HG02610 (cell line): ENCODE measurements at regions not wholly inside any gene's neighbourhood (a gene's known extent, or its start where the extent isn't known, plus 50 kb on each side); places are given as distances from the start of the nearest gene placed in this dataset.

Source experiments
- ATAC-seq: cut with Tn5 transposase; IDR thresholded peaks from one replicate; pipeline ENCODE4 v1.9.1; 2021; ENCODE audit warnings: mild to moderate bottlenecking, moderate library complexity; ENCODE audit not compliant: unreplicated experiment

DNA sequence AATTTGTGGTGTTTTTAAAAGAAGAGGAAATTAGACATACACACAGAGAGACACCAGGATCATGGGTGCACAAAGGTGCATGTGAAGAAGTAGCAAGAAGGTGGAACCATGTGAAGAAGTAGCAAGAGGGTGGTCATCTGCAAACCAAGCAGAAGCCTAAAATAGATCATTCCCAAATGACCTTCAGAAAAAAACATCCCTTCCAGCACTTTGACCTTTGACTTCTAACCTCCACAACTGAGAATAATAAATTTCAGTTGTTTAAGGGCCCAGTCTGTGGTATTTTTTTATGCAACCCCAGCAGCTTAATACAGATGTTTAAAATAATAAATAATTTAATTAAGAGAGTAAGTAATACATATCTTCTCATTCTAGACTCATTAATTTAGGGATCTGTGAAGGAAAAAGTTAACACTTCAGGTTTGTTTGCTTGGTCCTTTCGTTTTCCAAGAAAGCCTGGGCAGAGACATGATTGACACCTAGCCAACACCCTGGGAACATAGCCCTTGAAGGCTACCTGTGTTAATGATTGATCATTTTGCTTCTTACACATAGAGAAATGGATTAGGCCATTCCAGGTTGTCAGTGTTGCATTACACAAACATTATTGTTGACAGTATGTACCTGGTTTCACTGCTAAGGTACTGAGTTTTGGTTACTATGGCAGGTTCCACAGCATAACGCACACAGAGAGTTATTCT is 1331.2 kb upstream of the GBE1 start:
- ATAC-seq, result no peak

DNA sequence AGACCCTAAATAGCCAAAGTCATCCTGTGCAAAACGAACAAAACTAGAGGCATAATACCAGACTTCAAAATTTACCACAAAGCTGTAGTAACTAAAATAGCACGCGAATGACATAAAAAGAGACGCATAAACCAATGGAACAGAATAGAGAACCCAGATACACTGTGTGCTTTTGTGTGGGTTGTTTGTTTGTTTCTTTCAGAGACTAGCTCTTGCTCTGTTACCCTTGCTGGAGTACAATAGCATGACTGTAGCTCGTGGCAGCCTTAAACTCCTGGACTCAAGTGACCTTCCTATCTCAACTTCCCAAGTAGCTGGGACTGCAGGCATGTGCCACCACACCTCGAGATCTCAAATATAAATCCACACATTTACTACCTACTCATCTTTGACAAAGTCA is 1314.6 kb upstream of the GBE1 start:
- no peak for ATAC-seq

DNA sequence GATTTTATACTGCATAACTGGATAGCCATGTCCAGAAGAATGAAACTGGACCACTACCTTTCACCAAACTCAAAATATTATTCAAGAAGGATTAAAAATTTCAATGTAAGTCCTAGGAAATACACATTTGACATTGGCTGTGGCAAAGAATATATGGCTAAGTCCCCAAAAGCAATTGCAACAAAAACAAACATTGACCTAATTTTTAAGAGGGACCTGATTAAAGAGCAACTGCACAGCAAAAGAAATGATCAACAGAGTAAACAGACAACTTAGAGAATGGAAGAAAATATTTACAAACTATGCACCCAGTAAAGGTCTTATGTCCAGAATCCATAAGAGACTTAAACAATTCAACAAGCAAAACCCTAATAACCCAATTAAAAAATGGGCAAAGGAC is 1313.0 kb upstream of the GBE1 start:
- ATAC-seq, result no peak

DNA sequence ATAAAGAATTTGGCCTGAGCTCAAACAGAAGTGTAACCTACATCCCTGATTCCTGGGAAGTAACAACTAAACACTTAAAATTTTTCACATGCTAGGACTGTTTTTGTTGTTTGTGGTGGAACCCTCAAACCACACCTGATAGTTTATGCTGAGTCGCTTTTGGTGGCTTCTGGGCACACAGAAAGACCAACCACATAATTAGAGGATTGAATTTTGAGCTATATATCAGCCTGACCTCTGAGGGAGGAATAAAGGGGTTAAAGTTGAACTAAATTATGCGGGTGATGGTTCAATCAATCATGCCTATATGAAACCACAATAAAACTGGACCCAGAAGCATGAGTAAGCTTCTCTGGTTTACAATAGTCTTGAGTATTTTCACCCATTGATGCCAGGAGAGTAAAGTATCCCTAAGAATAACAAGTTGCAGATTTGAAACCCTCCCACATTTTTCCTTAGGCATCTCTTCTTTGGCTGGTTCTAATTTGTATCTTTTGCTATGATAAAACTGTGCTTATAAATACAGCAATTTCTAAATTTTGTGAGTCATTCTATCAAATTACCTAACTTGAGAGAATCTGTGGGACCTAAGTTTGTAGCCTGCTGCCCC is 1304.5 kb upstream of the GBE1 start:
- ATAC-seq, result no peak

DNA sequence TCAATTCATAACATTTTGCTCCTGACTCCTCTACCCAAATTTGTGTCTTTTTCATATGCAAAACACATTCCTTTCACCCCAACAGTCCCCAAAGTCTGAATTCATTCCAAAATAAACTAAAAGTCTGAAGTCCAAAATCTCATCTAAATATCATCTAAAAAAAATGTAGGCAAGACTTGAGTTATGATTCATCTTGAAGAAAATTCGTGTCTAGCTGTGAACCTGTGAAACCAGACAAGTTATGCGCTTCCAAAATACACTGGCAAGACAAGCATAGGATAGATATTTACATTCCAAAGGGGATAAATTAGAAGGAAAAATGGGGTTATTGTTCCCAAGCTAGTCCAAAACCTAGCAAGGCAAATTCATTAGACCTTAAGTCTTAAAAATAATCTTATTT is 1302.0 kb upstream of the GBE1 start:
- ATAC-seq, result no peak

DNA sequence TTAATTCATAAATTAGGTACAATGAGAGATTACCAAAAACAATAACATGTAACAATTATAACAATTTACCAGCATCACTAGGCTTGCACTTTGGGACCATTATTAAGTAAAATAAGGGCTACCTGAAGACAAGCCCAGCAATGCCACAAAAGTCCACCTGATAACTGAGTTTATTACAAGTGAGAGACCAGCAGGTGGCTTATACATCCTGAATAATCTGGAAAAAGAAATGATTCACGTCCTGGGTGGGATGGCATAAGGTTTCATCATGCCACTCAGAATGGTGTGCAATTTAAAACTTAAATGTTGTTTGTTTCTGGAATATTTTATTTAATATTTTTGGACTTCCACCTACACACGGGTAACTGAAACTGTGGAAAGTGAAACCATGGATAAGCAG is 1287.1 kb upstream of the GBE1 start:
- no peak for ATAC-seq

DNA sequence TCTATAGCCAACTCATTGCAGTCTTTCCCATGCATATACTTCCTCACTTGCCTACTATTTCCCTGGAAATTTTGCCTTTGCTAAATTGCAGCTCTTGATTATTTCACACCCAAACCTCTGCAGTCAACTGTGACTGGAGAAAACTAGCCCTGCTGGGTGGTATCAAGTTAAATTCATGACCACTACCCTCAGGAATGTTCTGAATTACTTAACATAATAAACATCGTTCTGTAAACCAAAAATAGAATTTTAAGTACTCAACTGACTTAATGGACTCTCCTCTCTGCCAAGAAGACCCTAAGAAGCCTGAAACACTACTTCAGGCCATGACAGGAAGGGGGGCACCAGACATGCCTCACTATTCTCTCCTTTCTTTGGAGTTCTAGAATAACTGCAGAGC is 1278.0 kb upstream of the GBE1 start:
- ATAC-seq, result no peak

DNA sequence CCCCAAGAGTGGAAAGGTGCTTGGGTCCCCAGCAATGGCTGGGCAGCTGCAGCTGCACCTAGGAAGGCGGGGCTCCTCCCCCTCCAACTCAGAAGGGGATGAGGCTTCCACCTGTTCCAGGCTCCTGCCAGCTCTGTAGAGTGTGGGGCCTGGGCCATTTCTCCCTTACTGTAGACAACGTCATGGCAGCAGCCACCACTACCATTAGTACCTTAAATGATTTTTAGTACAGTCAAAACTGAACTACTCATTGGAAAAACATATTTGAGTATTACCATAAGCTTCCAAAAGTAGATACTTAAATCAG is 1274.2 kb upstream of the GBE1 start:
- no peak for ATAC-seq

DNA sequence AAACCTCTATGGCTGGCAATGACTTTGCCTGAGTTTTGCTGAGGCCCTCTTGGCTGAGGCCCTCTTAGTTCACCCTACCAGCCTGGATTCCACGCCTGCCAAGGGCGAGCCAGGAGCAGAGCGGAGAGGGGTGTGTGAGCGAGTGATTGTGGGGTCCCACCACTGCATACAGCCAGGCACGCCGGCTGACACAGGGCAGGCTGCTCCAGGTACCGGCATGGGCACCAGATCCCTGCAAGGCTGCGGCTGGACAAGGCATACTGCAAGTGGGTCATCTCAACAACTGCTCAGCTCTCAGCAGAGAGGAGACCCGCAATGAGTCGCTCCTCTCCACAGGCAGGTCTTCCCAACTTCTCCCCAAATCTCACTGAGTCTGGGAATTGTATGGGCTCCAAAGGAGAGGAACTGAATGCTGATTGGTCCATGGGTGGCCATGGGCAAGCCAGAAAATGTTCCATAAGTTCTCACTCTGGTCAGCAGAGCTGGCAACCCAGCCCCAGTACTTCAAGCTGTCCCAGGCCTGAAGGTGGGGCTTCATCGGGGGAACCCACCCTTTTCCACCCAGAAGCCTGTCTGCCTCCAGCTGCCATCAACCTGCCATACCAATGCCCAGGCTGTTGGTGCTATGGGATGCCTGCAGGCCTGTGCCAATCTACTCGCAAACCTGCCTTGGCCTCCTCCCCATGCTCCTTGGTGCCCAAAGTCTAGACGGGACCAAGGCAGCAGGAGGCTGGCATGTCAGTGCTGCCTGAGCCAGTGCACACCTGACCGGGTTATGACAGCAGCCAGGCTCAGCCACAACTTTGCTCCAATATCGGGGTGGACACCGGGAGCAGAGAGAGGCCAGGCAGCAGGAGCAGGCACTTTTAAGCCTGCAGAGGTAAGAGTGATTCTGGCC is 1273.6 kb upstream of the GBE1 start:
- no peak for ATAC-seq

DNA sequence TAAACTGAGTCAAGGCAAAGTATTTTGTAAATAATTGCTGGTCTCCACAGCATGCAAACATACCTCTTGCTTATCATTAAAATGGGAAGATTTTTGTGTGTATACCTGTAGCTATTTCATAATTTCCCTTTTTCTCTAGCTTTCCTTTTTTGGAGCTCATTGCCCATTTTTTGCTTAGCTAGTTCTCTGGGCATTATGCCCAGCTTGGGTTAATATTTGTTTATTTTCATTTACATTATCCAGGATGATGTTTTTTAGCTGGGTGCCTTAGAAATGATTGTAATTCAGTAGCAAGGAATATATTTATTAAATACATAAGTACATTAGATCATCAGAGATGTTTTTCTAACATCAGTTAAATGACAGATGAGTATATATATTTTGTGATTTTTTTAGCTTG is 1271.7 kb upstream of the GBE1 start:
- no peak for ATAC-seq

DNA sequence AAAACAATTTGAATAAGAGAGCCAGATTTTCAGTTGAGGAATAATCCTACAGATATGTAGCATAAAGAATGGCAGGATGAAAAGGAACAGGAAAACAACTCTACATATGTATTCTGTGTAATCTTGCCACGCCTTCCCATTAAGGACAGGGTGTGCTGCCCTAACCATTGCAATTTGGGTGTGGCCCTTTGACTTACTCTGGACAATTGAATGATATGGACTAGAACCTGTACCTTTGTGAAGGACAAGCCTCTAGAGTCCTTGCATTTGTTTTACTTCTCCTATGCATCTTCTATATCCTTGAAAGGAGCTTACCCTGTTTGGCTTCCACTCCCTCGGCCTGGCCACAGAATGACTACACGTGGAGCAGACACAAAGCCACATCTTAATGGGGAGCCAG is 1261.6 kb upstream of the GBE1 start:
- no peak for ATAC-seq

DNA sequence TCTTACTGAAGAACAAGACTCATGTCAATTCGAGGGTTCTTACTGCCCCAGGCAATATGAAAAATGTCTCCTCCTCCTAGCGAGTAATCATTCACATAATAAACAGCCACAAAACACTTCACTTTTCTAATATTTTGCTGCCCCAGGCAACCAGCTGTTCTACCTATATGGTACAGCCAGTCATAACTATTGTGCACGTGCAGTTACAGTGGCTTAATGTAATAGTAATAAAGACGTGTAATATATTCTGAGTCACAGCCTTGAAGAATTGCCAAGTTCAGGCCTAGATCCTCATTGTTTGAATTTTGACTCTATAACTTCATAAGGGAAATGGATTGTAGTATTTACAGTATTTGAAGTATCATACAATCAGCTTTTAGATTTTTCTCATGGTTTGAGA is 1250.0 kb upstream of the GBE1 start:
- no peak for ATAC-seq

DNA sequence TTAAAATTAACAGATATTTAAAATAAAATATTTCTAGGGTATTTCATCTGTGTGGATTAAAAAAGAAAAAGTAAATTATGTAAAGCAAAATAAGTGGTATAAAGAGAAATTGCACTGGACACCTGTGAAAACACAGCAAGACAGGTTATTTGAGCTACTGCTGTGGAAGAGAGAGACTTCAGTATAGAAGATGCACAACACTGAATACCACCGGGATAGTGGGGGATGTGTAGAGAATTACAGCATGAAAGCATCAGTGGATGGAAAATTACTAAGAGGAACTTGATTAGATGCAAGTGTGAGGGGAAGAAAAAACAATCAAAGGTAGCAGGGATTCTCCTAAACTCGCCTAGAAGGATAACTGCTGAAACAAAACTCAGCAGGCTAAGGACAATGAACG is 1242.5 kb upstream of the GBE1 start:
- no peak for ATAC-seq

DNA sequence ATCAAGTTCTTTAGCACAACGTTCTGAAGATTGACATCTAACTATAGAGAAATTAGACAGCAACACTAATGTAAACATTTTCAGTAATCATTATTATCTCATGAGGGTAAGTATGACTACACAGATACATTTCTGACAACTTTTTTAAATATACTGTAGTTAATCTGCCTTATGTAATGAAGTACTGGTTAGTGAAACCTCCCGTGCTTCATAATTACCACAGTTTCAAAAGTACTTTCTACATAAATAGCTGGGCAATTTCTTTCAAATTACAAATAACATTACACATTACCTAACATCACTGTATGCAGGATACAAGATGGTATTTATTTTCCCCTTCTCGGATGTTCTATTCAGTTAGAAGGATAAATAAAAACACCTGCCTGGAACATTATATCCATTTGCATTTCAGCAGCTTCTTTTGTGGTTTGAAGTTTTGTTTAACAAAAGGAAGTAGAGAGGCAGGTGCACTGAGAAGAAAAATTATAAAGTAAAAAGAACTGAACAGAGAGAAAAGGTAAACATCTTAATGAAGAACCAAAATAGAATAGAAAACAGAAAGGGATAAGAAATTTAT is 1241.5 kb upstream of the GBE1 start:
- no peak for ATAC-seq

DNA sequence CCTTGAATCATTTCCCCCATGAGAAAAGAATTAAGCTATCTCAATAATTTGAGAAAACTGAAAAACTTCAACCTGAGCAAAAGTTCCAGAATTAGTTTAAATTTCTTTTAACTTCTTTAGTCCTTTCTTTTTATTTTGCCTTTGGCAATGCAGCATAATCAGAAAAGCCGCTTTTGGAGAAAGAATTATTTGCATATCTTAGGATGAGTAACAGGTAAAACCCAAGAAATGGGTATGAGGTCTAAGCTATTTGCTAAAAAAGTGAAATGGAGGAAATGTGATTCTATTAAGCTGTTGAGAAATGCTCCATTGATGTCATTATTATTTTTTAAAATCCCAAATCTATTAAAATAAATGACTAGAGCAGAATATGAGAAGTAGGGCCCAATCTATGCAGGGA is 1238.3 kb upstream of the GBE1 start:
- peak; percentile 49 for ATAC-seq

DNA sequence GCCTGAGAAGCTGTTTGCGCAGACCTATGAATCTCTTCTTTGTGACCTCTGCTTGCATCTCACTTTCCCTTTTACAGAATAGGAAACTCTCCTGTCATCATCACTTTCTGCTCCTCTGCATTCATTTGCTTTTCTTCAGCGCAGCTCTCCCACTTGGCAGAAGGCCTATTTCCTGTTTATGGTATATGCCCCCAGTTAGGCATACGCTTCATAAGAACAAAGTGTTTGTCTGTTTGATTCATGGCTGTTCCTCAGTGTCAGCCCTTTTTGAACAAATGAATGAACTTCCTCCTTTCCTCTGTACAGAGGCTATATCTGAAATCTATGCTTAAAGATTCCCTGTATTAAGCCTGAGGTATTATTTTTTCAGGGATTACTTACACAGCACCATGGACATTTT is 1216.9 kb upstream of the GBE1 start:
- no peak for ATAC-seq

DNA sequence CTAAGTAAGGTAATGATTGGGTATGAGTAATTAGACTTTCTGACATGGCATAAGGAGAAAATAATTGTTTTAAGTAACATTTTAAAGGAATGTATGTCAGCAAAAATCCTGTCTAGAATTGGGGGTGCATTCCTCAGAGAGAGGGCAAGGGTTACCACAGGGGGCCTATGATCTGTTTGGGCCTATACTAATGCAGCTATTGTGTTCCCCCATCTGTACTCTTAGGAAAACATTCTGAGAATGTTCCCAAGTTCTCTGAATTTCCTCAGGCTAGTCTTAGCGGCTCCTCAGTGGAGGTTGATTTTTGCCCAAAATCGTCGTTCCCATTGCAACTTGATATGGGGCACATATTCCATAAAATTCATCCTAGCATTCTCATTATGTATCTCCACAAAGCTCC is 1216.4 kb upstream of the GBE1 start:
- ATAC-seq, result no peak

DNA sequence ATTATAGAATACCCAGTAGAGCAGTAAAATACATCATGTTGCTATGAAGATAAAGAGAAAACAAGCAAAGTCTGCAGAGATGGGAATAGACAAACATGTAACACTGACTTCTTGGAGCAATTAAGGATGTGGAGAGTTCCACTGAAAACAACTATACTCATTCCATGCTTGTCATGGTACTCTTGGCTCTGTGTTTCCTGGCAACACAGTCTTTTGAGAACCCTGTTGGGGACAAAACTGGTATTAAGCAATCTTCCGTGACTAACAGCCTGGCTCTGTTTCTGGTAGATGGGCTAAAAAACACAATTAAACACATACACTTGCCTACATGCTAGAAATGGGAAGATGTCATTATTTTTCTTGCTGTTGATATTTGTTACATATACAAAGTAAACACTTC is 1212.3 kb upstream of the GBE1 start:
- ATAC-seq, result no peak

DNA sequence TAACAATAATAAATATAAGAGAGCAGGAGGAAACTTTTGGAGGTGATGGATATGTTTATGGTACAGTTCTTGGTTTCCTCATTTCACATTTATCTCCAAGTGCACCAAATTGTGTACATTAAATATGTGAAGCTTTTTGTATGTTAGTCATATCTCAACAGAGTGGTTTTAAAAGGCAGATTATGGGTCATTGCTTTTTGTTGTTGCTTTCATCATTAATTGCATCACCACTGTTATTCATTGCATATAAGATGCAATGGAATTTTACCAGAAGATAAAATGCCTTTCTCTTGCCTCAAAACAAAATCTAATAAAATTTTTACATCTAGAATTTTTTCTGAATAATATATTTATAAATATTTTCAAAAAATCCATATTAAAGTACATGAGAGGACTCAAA is 1198.9 kb upstream of the GBE1 start:
- no peak for ATAC-seq

DNA sequence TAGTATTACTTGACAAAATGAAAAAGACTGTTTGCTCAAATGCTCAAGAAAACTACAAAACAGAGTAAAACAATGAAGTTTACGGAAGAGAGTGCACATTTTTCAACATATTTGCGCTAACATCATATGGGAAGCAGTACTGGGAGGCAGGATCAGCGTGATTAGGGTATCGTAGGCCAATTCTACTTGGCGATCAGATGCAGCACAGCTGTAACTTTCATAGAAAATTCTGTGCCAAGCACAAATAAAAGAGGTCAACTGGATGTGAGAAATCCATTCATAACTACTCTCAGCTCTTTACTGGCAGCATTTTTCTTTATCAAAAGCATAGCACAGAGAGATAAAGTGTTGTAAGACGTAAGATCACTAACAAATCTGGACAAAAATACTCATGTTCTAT is 1196.3 kb upstream of the GBE1 start:
- ATAC-seq, result no peak

DNA sequence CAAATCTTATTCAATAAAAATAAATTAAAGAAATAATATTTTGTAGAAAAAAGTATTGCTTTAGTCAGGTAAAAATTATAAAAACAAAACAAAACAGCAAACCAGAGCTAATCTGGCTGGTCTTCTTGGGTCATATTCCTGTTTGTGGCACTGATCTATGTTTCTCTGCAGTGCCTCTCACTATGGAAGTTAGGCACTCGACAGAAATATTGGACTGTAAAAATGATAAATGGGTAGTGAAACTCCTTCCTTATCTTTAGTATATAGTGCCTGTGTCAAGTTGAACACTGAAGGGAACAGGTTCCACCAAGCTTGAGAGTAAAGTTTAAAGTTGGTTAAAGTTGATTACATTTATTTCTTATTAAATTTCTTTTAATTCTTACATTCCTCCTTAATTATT is 1195.6 kb upstream of the GBE1 start:
- no peak for ATAC-seq

DNA sequence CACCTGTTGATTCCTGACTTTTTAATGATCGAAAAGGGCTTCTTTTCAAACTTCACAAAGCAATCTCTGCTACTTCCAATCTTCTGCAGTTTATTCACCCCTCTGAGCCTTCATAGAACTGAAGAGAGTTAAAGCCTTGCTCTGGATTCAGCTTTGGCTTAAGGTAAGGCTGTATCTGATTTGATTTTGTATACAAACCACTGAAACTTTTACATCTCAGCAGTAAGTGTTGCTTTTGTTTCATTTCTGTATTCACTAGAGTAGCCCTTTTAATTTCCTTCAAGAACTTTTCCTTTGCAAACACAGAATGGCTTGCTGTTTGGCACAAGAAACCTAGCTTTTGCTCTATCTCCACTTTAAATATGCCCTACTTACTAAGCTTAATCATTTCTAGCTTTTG is 1193.0 kb upstream of the GBE1 start:
- ATAC-seq, result no peak
